GM13976 (cell line): ENCODE measurements at regions not wholly inside any gene's neighbourhood (a gene's known extent, or its start where the extent isn't known, plus 50 kb on each side); places are given as distances from the start of the nearest gene placed in this dataset.
"Not testable (repeated sequence)": the region's sequence is repeated elsewhere in the genome, so short reads cannot be mapped to it uniquely, and the experiment has no call there.

ENCODE experiments used
- DNase-seq: peaks from one replicate; pipeline ENCODE4 v3.0.0; 2012; ENCODE audit warnings: low spot score
- in situ Hi-C: fragments of 300-500 bp; cut with MboI; formaldehyde crosslinking; loops from one replicate; pipeline ENCODE4 v1.12.0; 2022; ENCODE audit warnings: low sequenced_read_pairs, mixed read lengths, inconsistent platforms; ENCODE audit not compliant: unreplicated experiment
- TF ChIP-seq, protein P1 (sequence below): IDR thresholded peaks from 2 replicates; pipeline ENCODE4 v1.5.1; 2012; ENCODE audit warnings: borderline replicate concordance, mild to moderate bottlenecking; ENCODE audit not compliant: insufficient read depth; ENCODE audit errors: extremely low read depth, missing control alignments, control extremely low read depth

GRCh38 chr4:23023121-23023520 is 330.4 kb downstream of the GBA3 start:
- in situ Hi-C loops = no loop called here
- TF ChIP-seq, protein P1, sequence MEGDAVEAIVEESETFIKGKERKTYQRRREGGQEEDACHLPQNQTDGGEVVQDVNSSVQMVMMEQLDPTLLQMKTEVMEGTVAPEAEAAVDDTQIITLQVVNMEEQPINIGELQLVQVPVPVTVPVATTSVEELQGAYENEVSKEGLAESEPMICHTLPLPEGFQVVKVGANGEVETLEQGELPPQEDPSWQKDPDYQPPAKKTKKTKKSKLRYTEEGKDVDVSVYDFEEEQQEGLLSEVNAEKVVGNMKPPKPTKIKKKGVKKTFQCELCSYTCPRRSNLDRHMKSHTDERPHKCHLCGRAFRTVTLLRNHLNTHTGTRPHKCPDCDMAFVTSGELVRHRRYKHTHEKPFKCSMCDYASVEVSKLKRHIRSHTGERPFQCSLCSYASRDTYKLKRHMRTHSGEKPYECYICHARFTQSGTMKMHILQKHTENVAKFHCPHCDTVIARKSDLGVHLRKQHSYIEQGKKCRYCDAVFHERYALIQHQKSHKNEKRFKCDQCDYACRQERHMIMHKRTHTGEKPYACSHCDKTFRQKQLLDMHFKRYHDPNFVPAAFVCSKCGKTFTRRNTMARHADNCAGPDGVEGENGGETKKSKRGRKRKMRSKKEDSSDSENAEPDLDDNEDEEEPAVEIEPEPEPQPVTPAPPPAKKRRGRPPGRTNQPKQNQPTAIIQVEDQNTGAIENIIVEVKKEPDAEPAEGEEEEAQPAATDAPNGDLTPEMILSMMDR = no peak
- no peak for DNase-seq

DNA sequence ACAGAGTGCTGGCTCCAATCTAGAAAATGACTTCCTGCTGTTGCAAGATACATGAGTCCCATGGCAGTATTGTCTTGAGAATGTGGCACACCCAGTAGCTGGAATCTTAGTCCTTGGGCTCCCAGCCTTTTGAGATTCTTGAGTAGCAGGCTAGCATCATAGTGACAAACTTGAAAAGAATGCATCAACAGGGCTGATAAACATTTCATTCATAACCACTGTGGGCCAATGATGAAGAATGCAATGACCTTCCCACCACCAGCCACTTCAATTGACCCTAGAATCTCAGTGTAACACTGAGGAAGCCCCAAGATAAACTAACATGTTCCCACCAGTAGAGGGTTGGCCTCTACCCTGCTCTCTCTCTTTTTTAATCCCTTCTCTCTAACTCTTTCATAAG is 329.3 kb downstream of the GBA3 start:
- DNase-seq = no peak
- in situ Hi-C loops = no loop called here
- TF ChIP-seq, protein P1 = no peak

GRCh38 chr4:23021040-23021439 is 328.3 kb downstream of the GBA3 start:
- DNase-seq = no peak
- TF ChIP-seq, protein P1 = no peak
- in situ Hi-C loops = no loop called here

DNA sequence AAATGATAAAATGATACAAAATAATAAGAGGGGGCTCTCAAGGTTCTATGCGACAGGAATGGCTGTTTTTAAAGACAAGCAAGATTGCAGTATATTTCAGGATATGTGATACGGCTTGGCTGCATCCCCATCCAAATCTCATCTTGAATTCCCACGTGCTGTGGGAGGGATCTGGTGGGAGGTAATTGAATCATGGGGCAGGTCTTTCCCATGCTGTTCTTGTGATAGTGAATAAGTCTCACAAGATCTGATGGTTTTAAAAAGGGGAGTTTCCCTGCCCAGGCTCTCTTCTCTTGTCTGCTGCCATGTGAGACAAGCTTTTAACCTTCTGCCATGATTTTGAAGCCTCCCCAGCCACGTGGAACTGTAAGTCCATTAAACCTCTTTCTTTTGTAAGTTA is 327.7 kb downstream of the GBA3 start:
- in situ Hi-C loops, DNase-seq: not testable (repeated sequence)

DNA sequence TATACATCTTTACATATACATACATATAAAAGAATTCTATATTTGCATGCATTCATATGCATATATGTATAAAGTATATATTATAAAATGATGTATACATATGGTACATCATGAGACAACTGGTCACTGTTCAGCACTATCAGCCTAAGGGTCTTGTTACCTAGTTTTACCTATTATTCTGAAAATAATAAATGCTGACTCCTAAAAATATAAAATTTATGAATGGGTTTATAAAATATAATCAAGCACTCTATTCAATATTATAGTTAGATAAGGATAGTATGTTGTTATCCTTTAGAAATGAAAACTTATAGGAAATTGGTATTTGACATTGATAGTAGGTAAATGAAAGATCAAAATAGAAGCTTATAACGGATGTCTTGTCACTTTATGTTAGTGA is 324.2 kb downstream of the GBA3 start:
- no peak for DNase-seq
- TF ChIP-seq, protein P1 = no peak
- in situ Hi-C loops = no loop called here

GRCh38 chr4:23015821-23016220 is 323.1 kb downstream of the GBA3 start:
- TF ChIP-seq, protein P1 = no peak
- in situ Hi-C loops = no loop called here
- no peak for DNase-seq

- DNase-seq = no peak
- in situ Hi-C loops = no loop called here
- TF ChIP-seq, protein P1 = no peak
Measured at GRCh38 chr4:23009093-23009492, 316.4 kb downstream of the GBA3 start.
